ENCODE measurements at regions not wholly inside any gene's neighbourhood (a gene's known extent, or its start where the extent isn't known, plus 50 kb on each side); places are given as distances from the start of the nearest gene placed in this dataset.

GRCh38 chr3:78496501-78496900, 1271.3 kb downstream of the ROBO1 start:
- Histone ChIP-seq H3K27ac (ENCODE audit: insufficient read length, low read depth, low read length) (no peak overlapping the region), H3K14ac (ENCODE audit: insufficient read depth, low read length) (no peak overlapping the region), H4K91ac (ENCODE audit: insufficient read length, low read depth, low read length) (no peak overlapping the region), H3K4ac (ENCODE audit: low read depth, low read length) (no peak overlapping the region), H3K23me2 (ENCODE audit: insufficient read length, low read depth, low read length, poor library complexity, severe bottlenecking) (no peaks in the 10 kb centered on the region), H2BK5ac (ENCODE audit: insufficient read length, low read length) (no peak overlapping the region), H3K27me3 (ENCODE audit: insufficient read depth, low read length) (no peaks in the 10 kb centered on the region), H3K18ac (ENCODE audit: insufficient read length, low read depth, low read length) (no peak overlapping the region), H3K4me1 (ENCODE audit: insufficient read depth, low read length) (no peaks in the 10 kb centered on the region), H4K8ac (replicated peaks; ENCODE audit: insufficient read length, low read depth, low read length) (no peak overlapping the region), H2BK15ac (ENCODE audit: low read depth, low read length) (no peak overlapping the region), H4K20me1 (ENCODE audit: control insufficient read depth, insufficient read depth, insufficient read length) (no peaks in the 10 kb centered on the region), H2BK12ac (ENCODE audit: insufficient read length, low read depth, low read length) (no peak overlapping the region), H4K5ac (ENCODE audit: insufficient read length, low read depth, low read length) (no peak overlapping the region), H3T11ph (ENCODE audit: low read length) (no peak overlapping the region), H3K4me2 (ENCODE audit: insufficient read depth, insufficient read length, low read length) (no peak overlapping the region), H3K79me1 (ENCODE audit: insufficient read depth, low read depth, low read length, poor library complexity, severe bottlenecking) (no peaks in the 10 kb centered on the region), H3K9ac (ENCODE audit: extremely low read depth, insufficient read length, low read length) (no peak overlapping the region), H3K23ac (ENCODE audit: insufficient read length, low read depth, low read length) (no peak overlapping the region), H2BK20ac (ENCODE audit: low read depth, low read length, poor library complexity, severe bottlenecking) (no peak overlapping the region), H2AFZ (ENCODE audit: low read length) (no peak overlapping the region), H3K79me2 (ENCODE audit: insufficient read depth, low read length) (no peaks in the 10 kb centered on the region), H2BK120ac (ENCODE audit: low read depth, low read length, poor library complexity, severe bottlenecking) (no peak overlapping the region), H2AK5ac (ENCODE audit: insufficient read length, low read length) (no peak overlapping the region), H3K56ac (ENCODE audit: insufficient read length, low read depth, low read length) (no peak overlapping the region), H3K9me3 (ENCODE audit: control insufficient read depth, low read depth, low read length) (no peaks in the 10 kb centered on the region)
- no peak for TF ChIP-seq CTCF (conservative IDR thresholded peaks at IDR 0.05)
- peaks cover 0 to 2% of the 10 kb centered on the region in 2 experiments; a peak in 1 of 4 replicates for H3K4me1 Mint-ChIP-seq
- H3K27ac Mint-ChIP-seq = no peak overlapping the region; a peak in 1 of 7 replicates
- DNase-seq = no peak
- no CpG with 5 or more reads among the region's 5 CpGs for WGBS (ENCODE audit: extremely low coverage, insufficient read length, low lambda C conversion rate)
- H3K9me3 Mint-ChIP-seq = peaks cover 0 to 3% of the 10 kb centered on the region in 2 experiments; a peak in 2 of 5 replicates
- H3K36me3 Mint-ChIP-seq (ENCODE audit: insufficient read depth in 1 of 3, low read depth in 3 of 3) = 0 out of 7 replicates have a peak, but pooled peaks cover 0 to 1% (median 0%) of the 10 kb centered on the region in 3 experiments
- H3K27me3 Mint-ChIP-seq (ENCODE audit: low read depth) = no peaks in the 10 kb centered on the region
- H3K4me3 Mint-ChIP-seq = no peak overlapping the region
